ENCODE measurements at regions not wholly inside any gene's neighbourhood (a gene's known extent, or its start where the extent isn't known, plus 50 kb on each side); places are given as distances from the start of the nearest gene placed in this dataset.

GRCh38 chr2:220678943-220679342 lies 893.2 kb downstream of the EPHA4 start:
- H3K27ac ChIP-seq = no peak overlapping the region
- no peak overlapping the region for H3K4me3 ChIP-seq
- in situ Hi-C loops (cut with MboI; ENCODE audit: low pct_unique_long_range_greater_than_20kb in 2 of 9, low sequenced_read_pairs in 9 of 9, unreplicated experiment in 9 of 9) = loop anchor here in 5 of 9 experiments (25.0 kb wide), 2 partner anchors 433 to 883 kb away; partner anchors contain the start of gene EPHA4 (in 5 of the 5)
- no peaks in the 10 kb centered on the region for H3K4me1 ChIP-seq (replicated peaks in 1 of 2)
- ATAC-seq (replicated peaks in 6 of 8) = no peak

GRCh38 chr2:220682616-220683015 lies 889.5 kb downstream of the EPHA4 start:
- WGBS, 10 experiments = 67 to 100% (median 94%) methylated on average over 1 of the region's 1 CpG; no CpG with 5 or more reads in 2 of the 10 experiments
- in situ Hi-C loops (cut with MboI; ENCODE audit: low pct_unique_long_range_greater_than_20kb in 2 of 9, low sequenced_read_pairs in 9 of 9, unreplicated experiment in 9 of 9) = loop anchor here in 5 of 9 experiments (25.0 kb wide), 2 partner anchors 430 to 880 kb away; partner anchors contain the start of gene EPHA4 (in 5 of the 5)
- Histone ChIP-seq H3K4me3 (no peak overlapping the region), H3K27ac (no peak overlapping the region), H3K4me1 (replicated peaks in 1 of 2) (no peaks in the 10 kb centered on the region)
- no peak for ATAC-seq (replicated peaks in 6 of 8)

- Histone ChIP-seq H3K4me1 (replicated peaks in 1 of 2) (no peaks in the 10 kb centered on the region), H3K27ac (no peak overlapping the region), H3K4me3 (no peak overlapping the region)
- in situ Hi-C loops (cut with MboI; ENCODE audit: low pct_unique_long_range_greater_than_20kb in 2 of 9, low sequenced_read_pairs in 9 of 9, unreplicated experiment in 9 of 9) = loop anchor here in 5 of 9 experiments (25.0 kb wide), 2 partner anchors 428 to 878 kb away; partner anchors contain the start of gene EPHA4 (in 5 of the 5)
- ATAC-seq (replicated peaks in 6 of 8) = peak in 1 of 8 experiments; percentile 34
- WGBS, 10 experiments = 0 to 66% (median 43%) methylated on average over 1 to 6 of the region's 6 CpGs; no CpG with 5 or more reads in 1 of the 10 experiments
Measured at GRCh38 chr2:220684099-220684498, 888.0 kb downstream of the EPHA4 start.

- WGBS, 10 experiments = 0 to 90% (median 55%) methylated on average over 1 to 14 of the region's 15 CpGs
- in situ Hi-C loops (cut with MboI; ENCODE audit: low pct_unique_long_range_greater_than_20kb in 2 of 9, low sequenced_read_pairs in 9 of 9, unreplicated experiment in 9 of 9) = loop anchor here in 5 of 9 experiments (25.0 kb wide), 2 partner anchors 425 to 875 kb away; partner anchors contain the start of gene EPHA4 (in 5 of the 5)
- H3K4me3 ChIP-seq = no peak overlapping the region
- H3K27ac ChIP-seq = no peak overlapping the region
- ATAC-seq (replicated peaks in 6 of 8) = peak; percentile 60 to 87 (median 80)
- H3K4me1 ChIP-seq (replicated peaks in 1 of 2) = no peaks in the 10 kb centered on the region
Measured at GRCh38 chr2:220687231-220687843, 884.8 kb downstream of the EPHA4 start.

GRCh38 chr2:220695397-220696279 lies 876.5 kb downstream of the EPHA4 start:
- 48 to 100% (median 73%) methylated on average over 1 to 6 of the region's 6 CpGs for WGBS, 10 experiments
- Histone ChIP-seq H3K4me1 (replicated peaks in 1 of 2) (no peaks in the 10 kb centered on the region), H3K27ac (no peak overlapping the region), H3K4me3 (no peak overlapping the region)
- no peak for ATAC-seq (replicated peaks in 6 of 8)
- in situ Hi-C loops (cut with MboI; ENCODE audit: low pct_unique_long_range_greater_than_20kb in 2 of 9, low sequenced_read_pairs in 9 of 9, unreplicated experiment in 9 of 9) = loop anchor here in 5 of 9 experiments (25.0 kb wide), 2 partner anchors 417 to 867 kb away; partner anchors contain the start of gene EPHA4 (in 5 of the 5)

- Histone ChIP-seq H3K4me3 (no peak overlapping the region), H3K27ac (no peak overlapping the region), H3K4me1 (replicated peaks in 1 of 2) (no peaks in the 10 kb centered on the region)
- no peak for ATAC-seq (replicated peaks in 6 of 8)
- 7 to 100% (median 81%) methylated on average over 1 to 6 of the region's 6 CpGs; no CpG with 5 or more reads in 1 of the 10 experiments for WGBS, 10 experiments
- in situ Hi-C loops (cut with MboI; ENCODE audit: low pct_unique_long_range_greater_than_20kb in 2 of 9, low sequenced_read_pairs in 9 of 9, unreplicated experiment in 9 of 9) = loop anchor here in 5 of 9 experiments (25.0 kb wide), 2 partner anchors 416 to 866 kb away; partner anchors contain the start of gene EPHA4 (in 5 of the 5)
Measured at GRCh38 chr2:220696280-220696669, 875.8 kb downstream of the EPHA4 start.

GRCh38 chr2:220697011-220697410 lies 875.1 kb downstream of the EPHA4 start:
- WGBS, 10 experiments = 60 to 100% (median 80%) methylated on average over 1 to 2 of the region's 2 CpGs; no CpG with 5 or more reads in 3 of the 10 experiments
- no peak overlapping the region for H3K27ac ChIP-seq
- no peak for ATAC-seq (replicated peaks in 6 of 8)
- no peaks in the 10 kb centered on the region for H3K4me1 ChIP-seq (replicated peaks in 1 of 2)
- no peak overlapping the region for H3K4me3 ChIP-seq
- in situ Hi-C loops (cut with MboI; ENCODE audit: low pct_unique_long_range_greater_than_20kb in 2 of 9, low sequenced_read_pairs in 9 of 9, unreplicated experiment in 9 of 9) = loop anchor here in 5 of 9 experiments (25.0 kb wide), 2 partner anchors 415 to 865 kb away; partner anchors contain the start of gene EPHA4 (in 5 of the 5)

- no peak overlapping the region for H3K4me3 ChIP-seq
- in situ Hi-C loops (cut with MboI; ENCODE audit: low pct_unique_long_range_greater_than_20kb in 2 of 9, low sequenced_read_pairs in 9 of 9, unreplicated experiment in 9 of 9) = no loop called here
- WGBS, 10 experiments = 40 to 100% (median 92%) methylated on average over 1 to 2 of the region's 2 CpGs; no CpG with 5 or more reads in 3 of the 10 experiments
- ATAC-seq (replicated peaks in 6 of 8) = no peak
- no peaks in the 10 kb centered on the region for H3K4me1 ChIP-seq (replicated peaks in 1 of 2)
- no peak overlapping the region for H3K27ac ChIP-seq
Measured at GRCh38 chr2:220701115-220701514, 871.0 kb downstream of the EPHA4 start.

- no peaks in the 10 kb centered on the region for H3K4me1 ChIP-seq (replicated peaks in 1 of 2)
- H3K27ac ChIP-seq = no peak overlapping the region
- in situ Hi-C loops (cut with MboI; ENCODE audit: low pct_unique_long_range_greater_than_20kb in 2 of 9, low sequenced_read_pairs in 9 of 9, unreplicated experiment in 9 of 9) = no loop called here
- no peak for ATAC-seq (replicated peaks in 6 of 8)
- 20 to 98% (median 80%) methylated on average over 1 to 5 of the region's 5 CpGs; no CpG with 5 or more reads in 1 of the 10 experiments for WGBS, 10 experiments
- no peak overlapping the region for H3K4me3 ChIP-seq
Measured at GRCh38 chr2:220703279-220703678, 868.8 kb downstream of the EPHA4 start.

GRCh38 chr2:220704081-220704480 lies 868.0 kb downstream of the EPHA4 start:
- Histone ChIP-seq H3K4me1 (replicated peaks in 1 of 2) (no peaks in the 10 kb centered on the region), H3K4me3 (no peak overlapping the region), H3K27ac (no peak overlapping the region)
- ATAC-seq (replicated peaks in 6 of 8) = no peak
- in situ Hi-C loops (cut with MboI; ENCODE audit: low pct_unique_long_range_greater_than_20kb in 2 of 9, low sequenced_read_pairs in 9 of 9, unreplicated experiment in 9 of 9) = no loop called here
- 40 to 100% (median 90%) methylated on average over 1 to 4 of the region's 4 CpGs for WGBS, 10 experiments

- 60 to 100% (median 89%) methylated on average over 1 to 3 of the region's 5 CpGs; no CpG with 5 or more reads in 3 of the 10 experiments for WGBS, 10 experiments
- no peak for ATAC-seq (replicated peaks in 6 of 8)
- in situ Hi-C loops (cut with MboI; ENCODE audit: low pct_unique_long_range_greater_than_20kb in 2 of 9, low sequenced_read_pairs in 9 of 9, unreplicated experiment in 9 of 9) = no loop called here
Measured at GRCh38 chr2:220704810-220705209, 867.3 kb downstream of the EPHA4 start.

GRCh38 chr2:220705678-220706077 lies 866.4 kb downstream of the EPHA4 start:
- H3K4me3 ChIP-seq = no peak overlapping the region
- in situ Hi-C loops (cut with MboI; ENCODE audit: low pct_unique_long_range_greater_than_20kb in 2 of 9, low sequenced_read_pairs in 9 of 9, unreplicated experiment in 9 of 9) = no loop called here
- no peak overlapping the region for H3K27ac ChIP-seq
- WGBS, 10 experiments = 30 to 100% (median 92%) methylated on average over 1 to 4 of the region's 4 CpGs
- ATAC-seq (replicated peaks in 6 of 8) = no peak
- no peaks in the 10 kb centered on the region for H3K4me1 ChIP-seq (replicated peaks in 1 of 2)

More at GRCh38 chr2:220704810-220705209, 867.3 kb downstream of the EPHA4 start:
- Histone ChIP-seq H3K4me3 (no peak overlapping the region), H3K27ac (no peak overlapping the region), H3K4me1 (replicated peaks in 1 of 2) (no peaks in the 10 kb centered on the region)

- H3K4me1 ChIP-seq (replicated peaks in 1 of 2) = no peaks in the 10 kb centered on the region
- in situ Hi-C loops (cut with MboI; ENCODE audit: low pct_unique_long_range_greater_than_20kb in 2 of 9, low sequenced_read_pairs in 9 of 9, unreplicated experiment in 9 of 9) = no loop called here
- no peak for ATAC-seq (replicated peaks in 6 of 8)
- H3K27ac ChIP-seq = no peak overlapping the region
- H3K4me3 ChIP-seq = no peak overlapping the region
- 71 to 100% (median 94%) methylated on average over 1 to 3 of the region's 3 CpGs; no CpG with 5 or more reads in 1 of the 10 experiments for WGBS, 10 experiments
Measured at GRCh38 chr2:220707261-220707660, 864.8 kb downstream of the EPHA4 start.

All from motor neuron (in vitro differentiated cells).